ENCODE measurements at regions not wholly inside any gene's neighbourhood (a gene's known extent, or its start where the extent isn't known, plus 50 kb on each side); places are given as distances from the start of the nearest gene placed in this dataset.

GRCh38 chr5:175162036-175162435, 281.9 kb downstream of the DRD1 start:
- no peak for DNase-seq

- DNase-seq = no peak
Measured at GRCh38 chr5:175159956-175160355, 284.0 kb downstream of the DRD1 start.

GRCh38 chr5:175148636-175149172, 295.3 kb downstream of the DRD1 start:
- no peak for DNase-seq

DNA sequence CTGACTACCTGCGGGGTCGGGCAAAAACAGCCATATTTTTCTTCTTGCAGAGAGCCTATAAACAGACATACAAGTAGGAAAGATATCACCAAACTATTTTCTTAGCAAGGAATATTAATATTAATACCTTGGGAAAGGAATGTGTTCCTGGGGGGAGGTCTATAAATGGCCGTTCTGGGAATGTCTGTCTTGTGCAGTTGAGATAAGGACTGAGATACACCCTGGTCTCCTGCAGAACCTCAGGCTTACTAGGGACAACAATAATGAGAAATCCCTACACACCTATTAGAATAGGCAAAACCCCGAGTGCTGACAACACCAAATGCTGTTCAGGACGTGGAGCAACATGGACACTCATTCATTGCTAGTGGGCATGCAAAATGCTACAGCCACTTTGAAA, 297.2 kb downstream of the DRD1 start:
- no peak for DNase-seq

DNA sequence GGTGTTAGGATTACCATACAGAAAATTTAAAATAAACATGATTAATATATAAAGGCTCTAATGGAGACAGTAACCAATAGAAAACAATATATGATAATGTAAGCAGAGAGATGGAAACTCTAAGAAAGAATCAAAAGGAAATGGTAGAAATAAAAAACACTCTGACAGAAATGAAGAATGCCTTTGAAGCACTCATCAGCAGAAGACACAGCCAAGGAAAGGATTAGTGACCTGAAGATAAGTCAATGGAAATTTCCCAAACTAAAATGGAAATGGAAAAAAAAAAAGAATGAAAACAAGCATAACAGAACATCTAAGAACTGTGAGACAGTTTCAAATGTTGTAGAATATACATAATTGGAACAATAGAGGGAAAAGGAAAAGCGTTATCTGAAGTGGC, 302.6 kb downstream of the DRD1 start:
- no peak for DNase-seq

DNA sequence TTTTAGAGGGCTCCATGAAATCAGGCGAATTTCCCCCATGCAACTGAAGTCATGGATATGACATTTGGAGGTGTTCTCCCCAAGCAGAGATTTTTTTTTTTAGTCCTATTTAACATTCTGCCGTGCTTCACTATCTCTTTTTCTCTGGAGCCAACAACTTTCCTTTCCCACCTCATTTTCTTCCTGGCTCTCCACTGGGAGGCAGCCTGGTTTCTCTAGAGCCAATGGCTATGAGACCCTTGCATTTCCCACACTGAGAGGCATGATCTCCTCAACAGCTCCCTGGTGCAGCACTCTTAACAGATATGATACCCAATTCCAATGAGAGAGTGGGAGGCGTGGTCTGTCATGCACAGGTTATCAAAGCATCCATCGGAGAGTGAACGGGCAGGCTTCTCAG, 310.8 kb downstream of the DRD1 start:
- no peak for DNase-seq

- no peak for DNase-seq
Measured at GRCh38 chr5:175131432-175131831, 312.6 kb downstream of the DRD1 start.

GRCh38 chr5:175129619-175130018, 314.4 kb downstream of the DRD1 start:
- DNase-seq = no peak

GRCh38 chr5:175129121-175129520, 314.9 kb downstream of the DRD1 start:
- DNase-seq = no peak

- no peak for DNase-seq
Measured at GRCh38 chr5:175124821-175125220, 319.2 kb downstream of the DRD1 start.

DNA sequence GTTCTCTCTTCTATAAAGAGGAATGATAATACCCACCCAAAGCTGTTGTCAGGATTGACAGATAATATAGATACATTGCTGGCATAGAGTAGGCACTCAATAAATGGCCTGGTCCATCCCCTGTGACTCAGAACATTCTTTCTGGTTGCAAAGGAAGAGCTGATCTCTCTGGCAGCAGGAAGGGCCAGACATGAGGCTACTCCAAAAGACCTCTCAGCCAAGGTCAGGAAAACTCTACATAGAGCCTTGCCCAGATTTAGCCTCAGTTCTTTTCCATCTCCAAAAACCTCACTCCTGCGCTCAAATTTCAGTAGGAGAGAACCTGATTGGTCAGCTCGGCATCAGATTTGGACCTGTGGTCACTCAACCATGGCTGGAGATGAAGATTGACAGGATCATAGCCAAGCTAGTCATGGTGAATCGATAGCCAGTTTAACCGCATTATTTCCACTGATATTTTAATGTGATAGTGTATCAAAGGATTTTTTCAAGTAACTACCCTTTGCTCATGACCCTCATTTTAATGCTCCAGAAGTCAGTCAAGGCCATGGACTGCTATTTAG, 319.6 kb downstream of the DRD1 start:
- DNase-seq = no peak

- DNase-seq = no peak
Measured at GRCh38 chr5:175123542-175123941, 320.4 kb downstream of the DRD1 start.

GRCh38 chr5:175121457-175121856, 322.5 kb downstream of the DRD1 start:
- DNase-seq = no peak

GRCh38 chr5:175120412-175120811, 323.6 kb downstream of the DRD1 start:
- no peak for DNase-seq

DNA sequence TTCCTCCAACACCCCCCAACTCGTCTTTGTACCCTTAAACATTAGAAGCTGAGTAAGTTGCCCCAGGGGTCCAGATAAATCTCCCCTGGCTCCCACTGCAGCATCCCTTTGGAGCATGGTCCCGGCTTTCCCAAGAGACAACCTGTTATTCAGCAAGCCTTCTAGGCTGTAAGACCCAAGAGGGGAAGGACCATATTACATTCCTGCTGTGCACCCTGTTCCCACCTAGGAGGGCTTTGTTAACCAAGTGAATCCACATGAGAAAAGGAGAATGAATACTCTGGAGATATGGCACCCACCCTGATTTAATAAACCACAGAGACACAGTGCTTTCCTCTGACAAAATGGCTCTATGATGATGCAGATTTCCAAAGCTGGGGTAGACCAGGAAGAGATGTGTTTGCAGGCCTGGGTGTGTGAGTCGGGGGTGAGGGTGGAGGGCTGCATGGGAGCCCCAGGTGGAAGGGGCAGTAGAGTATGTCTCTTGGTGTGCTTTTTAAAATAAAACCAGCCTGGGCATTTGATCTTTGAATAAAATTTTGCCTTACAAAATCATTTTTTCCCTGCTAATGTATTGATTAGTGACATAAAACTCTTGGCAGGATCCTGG, 325.2 kb downstream of the DRD1 start:
- no peak for DNase-seq

DNA sequence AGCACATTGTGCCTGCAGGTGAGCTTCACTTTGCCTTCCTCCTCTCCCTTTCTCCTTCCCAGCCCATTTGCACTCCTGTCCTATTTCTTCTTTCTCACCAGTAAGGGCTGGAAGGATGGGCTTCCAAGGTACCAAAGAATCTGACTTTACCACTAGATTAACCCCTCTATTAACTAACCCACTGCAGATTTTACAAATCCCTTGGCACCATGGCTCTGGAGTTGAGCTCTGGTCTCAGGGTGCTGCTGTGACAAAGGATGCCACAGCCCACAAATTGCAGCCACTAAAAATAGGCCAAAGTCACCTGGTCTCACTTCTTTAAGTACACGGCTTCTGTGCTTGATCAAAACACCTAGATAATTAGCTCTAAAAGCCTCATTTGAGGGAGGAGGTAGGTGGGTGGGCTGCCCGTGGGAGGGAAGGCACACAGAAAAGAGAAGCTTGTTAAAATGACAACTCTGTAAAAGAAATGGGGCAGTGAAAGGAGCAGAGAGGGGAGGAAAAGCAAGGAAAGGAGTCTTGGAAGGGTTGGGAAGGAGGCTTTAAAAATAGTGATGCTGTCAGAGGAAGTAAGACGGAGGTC, 327.4 kb downstream of the DRD1 start:
- DNase-seq = no peak

DNA sequence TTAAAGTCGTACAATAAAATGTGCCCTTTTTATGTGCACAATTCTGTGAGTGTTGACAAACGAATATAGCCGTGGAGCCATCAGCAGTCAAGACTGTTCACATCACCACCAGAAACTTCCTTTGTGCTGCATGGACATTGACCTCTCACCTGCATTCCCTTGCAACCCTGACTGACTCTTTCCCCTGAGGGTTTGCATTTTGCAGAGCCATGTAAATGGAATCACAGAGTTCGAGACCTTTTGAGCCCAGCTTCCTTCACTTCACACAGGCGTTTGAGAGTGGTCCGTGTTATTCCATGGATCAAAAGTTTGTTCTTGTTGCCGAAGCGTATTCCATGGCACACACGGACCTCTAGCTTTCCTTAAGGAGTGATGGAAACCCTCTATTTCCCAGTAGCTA, 328.2 kb downstream of the DRD1 start:
- DNase-seq = no peak

GRCh38 chr5:175113947-175114346, 330.0 kb downstream of the DRD1 start:
- no peak for DNase-seq

DNA sequence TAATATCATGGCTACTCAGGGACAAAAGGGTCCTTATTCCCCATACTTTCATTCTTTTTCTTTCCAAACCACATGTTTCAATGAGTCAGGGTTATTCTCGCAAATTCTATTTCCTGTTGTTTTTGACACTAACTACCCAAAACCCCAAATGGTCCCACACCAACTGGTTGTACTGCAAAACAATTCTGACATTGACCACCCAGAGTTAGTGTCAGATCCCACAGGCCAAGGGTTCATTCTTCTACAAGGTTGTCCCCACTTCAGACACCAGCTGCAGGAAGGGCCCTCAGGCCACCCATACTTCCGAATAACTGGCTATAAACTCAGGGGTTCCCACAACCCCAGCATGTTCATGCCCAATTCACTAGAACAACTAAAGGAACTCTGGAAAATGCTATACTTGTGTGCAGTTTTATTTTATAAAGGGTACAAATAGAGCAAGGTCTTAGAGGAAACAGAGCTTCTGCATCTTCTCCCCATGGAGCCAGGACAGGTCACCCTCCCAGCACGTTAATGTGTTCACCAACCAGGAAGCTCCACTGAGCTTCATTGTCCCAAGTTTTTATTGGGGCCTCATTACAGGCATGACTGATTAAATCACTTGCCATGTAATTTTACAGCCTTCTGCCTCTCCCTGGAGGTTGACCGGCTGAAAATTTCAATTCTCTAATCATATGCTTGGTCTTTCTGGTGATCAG, 334.8 kb downstream of the DRD1 start:
- DNase-seq = no peak

DNA sequence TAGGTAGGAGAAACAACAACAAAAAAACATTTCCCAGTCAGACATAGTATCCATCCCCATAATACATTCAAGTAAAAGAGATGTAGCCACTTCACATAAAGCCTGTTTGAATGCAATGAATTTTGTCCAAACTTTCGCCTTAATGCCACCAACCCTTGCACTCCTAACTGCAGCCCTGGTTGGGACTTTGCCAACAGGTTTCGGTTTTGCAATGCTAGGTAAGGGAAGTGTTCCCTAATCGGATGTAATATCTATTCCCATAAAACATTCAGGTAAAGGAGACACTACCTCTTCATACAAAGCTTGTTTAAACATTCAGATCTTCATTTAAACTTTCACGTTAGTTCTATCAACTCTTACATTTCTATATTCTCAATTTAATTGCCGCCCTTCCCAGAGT, 336.1 kb downstream of the DRD1 start:
- DNase-seq = no peak

GRCh38 chr5:175107028-175107588, 336.9 kb downstream of the DRD1 start:
- DNase-seq = no peak

GRCh38 chr5:175104677-175105076, 339.3 kb downstream of the DRD1 start:
- no peak for DNase-seq

- DNase-seq = no peak
Measured at GRCh38 chr5:175103746-175104145, 340.2 kb downstream of the DRD1 start.

DNA sequence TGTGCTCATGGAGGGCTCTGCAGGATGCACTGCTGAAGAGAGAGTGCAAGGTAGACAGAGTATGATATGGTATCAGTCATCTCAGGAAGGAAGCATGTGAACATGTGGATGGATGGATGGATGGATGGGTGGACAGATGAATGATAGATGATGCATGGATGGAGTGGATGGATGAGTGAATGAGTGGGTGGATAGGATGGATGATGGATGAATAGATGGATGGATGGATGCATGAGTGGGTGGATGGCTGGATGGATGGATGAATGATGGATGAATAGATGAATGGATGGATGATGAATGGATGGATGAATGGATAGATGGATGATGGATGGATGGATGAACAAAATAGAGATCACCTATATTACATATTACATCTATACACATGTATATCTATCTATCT, 341.3 kb downstream of the DRD1 start:
- no peak for DNase-seq

Data from CD4-positive, alpha-beta T cell treated with Interleukin-10 for 1 hour (primary cell).